Tibial artery (tissue), 4 donors: ENCODE measurements at regions not wholly inside any gene's neighbourhood (a gene's known extent, or its start where the extent isn't known, plus 50 kb on each side); places are given as distances from the start of the nearest gene placed in this dataset.
"Not testable (repeated sequence)": the region's sequence is repeated elsewhere in the genome, so short reads cannot be mapped to it uniquely, and the experiment has no call there.

Experiments
- DNase-seq, 2 donors: peaks; one replicate each; pipeline ENCODE4 v3.0.0-alpha.2; 2019
- H3K27ac ChIP-seq, 2 donors: fragments of 200-600 bp; sonication (generic) in 1 of 2; 1 replicate in 1 of 2; 2 replicates in 1 of 2; pipeline ENCODE4 v1.5.1; 2018 to 2019; ENCODE audit warnings: mild to moderate bottlenecking in 1 of 2
- H3K27me3 ChIP-seq, 2 donors: fragments of 200-600 bp; sonication (generic) in 1 of 2; one replicate each; pipeline versions ENCODE4 v1.5.1 to v1.6.0; 2016 to 2019
- H3K36me3 ChIP-seq, 3 donors: fragments of 200-600 bp; sonication (generic) in 2 of 3; one replicate each; pipeline ENCODE4 v1.5.1; 2016 to 2019; ENCODE audit warnings: mild to moderate bottlenecking in 2 of 3
- H3K4me1 ChIP-seq, 4 donors: fragments of 200-600 bp; sonication (generic) in 2 of 4; 1 replicate in 3 of 4; 2 replicates in 1 of 4; pipeline ENCODE4 v1.5.1; 2016 to 2019
- H3K4me3 ChIP-seq, 2 donors: fragments of 200-600 bp; sonication (generic) in 1 of 2; 1 replicate in 1 of 2; 2 replicates in 1 of 2; pipeline ENCODE4 v1.5.1; 2018 to 2019; ENCODE audit warnings: mild to moderate bottlenecking in 2 of 2
- H3K9me3 ChIP-seq, 3 donors: fragments of 200-600 bp; sonication (generic) in 1 of 3; one replicate each; pipeline ENCODE4 v1.5.1; 2016 to 2019
- CTCF ChIP-seq, 2 experiments: fragments of 200-600 bp in 1 of 2; fragments of 450-650 bp in 1 of 2; IDR thresholded peaks; one replicate each; pipeline ENCODE4 v1.5.1; 2017 to 2019; ENCODE audit warnings: antibody characterized with exemption in 2 of 2, mild to moderate bottlenecking in 1 of 2, moderate library complexity in 1 of 2
- intact Hi-C: fragments of 100-400 bp; cut with DNase I; formaldehyde crosslinking; loops from one replicate; pipeline ENCODE4 v1.15.0; 2023; ENCODE audit warnings: low total_unique reads

DNA sequence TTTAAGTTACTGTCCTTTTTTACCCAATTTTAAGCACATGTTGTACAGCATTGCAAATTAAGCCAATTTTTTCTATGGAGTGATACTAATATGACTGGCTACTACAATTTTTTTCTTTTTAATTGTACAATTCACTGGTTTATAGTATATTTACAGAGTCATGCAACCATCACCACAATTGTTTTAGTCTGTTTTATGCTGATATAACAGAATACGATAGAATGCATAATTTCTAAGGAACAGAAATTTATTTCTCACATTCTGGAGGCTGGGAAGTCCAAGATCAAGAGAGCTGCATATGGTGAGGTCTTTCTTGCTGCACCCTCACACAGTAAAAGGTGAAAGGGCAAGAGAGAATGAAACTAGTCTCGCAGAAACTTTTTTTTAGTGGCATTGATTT lies 125.3 kb downstream of the GLUD2 start:
- Histone ChIP-seq H3K9me3 (no peaks in the 10 kb centered on the region), H3K27me3 (no peaks in the 10 kb centered on the region), H3K27ac (no peak overlapping the region), H3K4me3 (no peak overlapping the region), H3K36me3 (no peaks in the 10 kb centered on the region), H3K4me1 (no peaks in the 10 kb centered on the region)
- intact Hi-C loops: no loop called here
- no peak for DNase-seq
- TF ChIP-seq CTCF (IDR thresholded peaks at IDR 0.05): no peak

- no peak overlapping the region for H3K4me3 ChIP-seq
- no peaks in the 10 kb centered on the region for H3K36me3 ChIP-seq
- no peak for DNase-seq
- no peaks in the 10 kb centered on the region for H3K27me3 ChIP-seq
- H3K27ac ChIP-seq: no peak overlapping the region
- H3K9me3 ChIP-seq: no peaks in the 10 kb centered on the region
- no peaks in the 10 kb centered on the region for H3K4me1 ChIP-seq
- intact Hi-C loops: no loop called here
- no peak for TF ChIP-seq CTCF (IDR thresholded peaks at IDR 0.05)
These were observed 132.6 kb downstream of the GLUD2 start for GRCh38 chrX:121179972-121180371.

- TF ChIP-seq CTCF (IDR thresholded peaks at IDR 0.05): no peak
- Histone ChIP-seq H3K27me3 (no peaks in the 10 kb centered on the region), H3K4me1 (no peaks in the 10 kb centered on the region), H3K27ac (no peak overlapping the region), H3K36me3 (no peaks in the 10 kb centered on the region), H3K9me3 (no peaks in the 10 kb centered on the region), H3K4me3 (no peak overlapping the region)
- DNase-seq: no peak
- intact Hi-C loops: no loop called here
These were observed 144.4 kb downstream of the GLUD2 start for GRCh38 chrX:121191779-121192178.

GRCh38 chrX:121195719-121196118 lies 148.3 kb downstream of the GLUD2 start:
- intact Hi-C loops: no loop called here
- no peak for TF ChIP-seq CTCF (IDR thresholded peaks at IDR 0.05)
- H3K36me3 ChIP-seq: no peaks in the 10 kb centered on the region
- H3K4me1 ChIP-seq: no peaks in the 10 kb centered on the region
- DNase-seq: no peak
- no peaks in the 10 kb centered on the region for H3K27me3 ChIP-seq
- no peaks in the 10 kb centered on the region for H3K9me3 ChIP-seq
- no peak overlapping the region for H3K27ac ChIP-seq
- H3K4me3 ChIP-seq: no peak overlapping the region

GRCh38 chrX:121196872-121197444 lies 149.5 kb downstream of the GLUD2 start:
- H3K27ac ChIP-seq, H3K4me3 ChIP-seq, H3K4me1 ChIP-seq, DNase-seq, H3K36me3 ChIP-seq, H3K9me3 ChIP-seq, H3K27me3 ChIP-seq, intact Hi-C loops: not testable (repeated sequence)

DNA sequence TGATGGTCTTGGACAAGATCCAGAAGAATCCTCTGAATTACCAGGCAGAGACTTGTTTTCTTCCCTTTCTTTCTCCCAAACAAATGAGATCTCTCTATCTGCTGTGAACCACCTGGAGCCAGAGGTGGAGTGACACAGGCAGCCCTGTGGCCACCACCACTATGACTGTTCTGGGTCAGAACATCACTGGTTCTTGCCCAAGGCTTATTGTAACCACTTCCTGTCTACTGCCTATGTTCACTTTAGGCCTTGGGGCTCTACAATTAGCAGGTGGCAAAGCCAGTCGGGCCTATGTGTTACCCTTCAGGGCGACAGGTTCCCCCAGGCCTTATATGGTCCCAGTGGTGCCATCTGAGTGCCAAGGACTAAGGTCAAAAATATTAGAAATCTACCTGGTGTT lies 161.2 kb downstream of the GLUD2 start:
- TF ChIP-seq CTCF (IDR thresholded peaks at IDR 0.05): no peak
- DNase-seq: no peak
- intact Hi-C loops: no loop called here
- Histone ChIP-seq H3K27me3 (no peaks in the 10 kb centered on the region), H3K27ac (no peak overlapping the region), H3K4me1 (no peaks in the 10 kb centered on the region), H3K36me3 (no peaks in the 10 kb centered on the region), H3K4me3 (no peak overlapping the region), H3K9me3 (no peaks in the 10 kb centered on the region)
